Neutrophil (primary cell): ENCODE measurements at regions not wholly inside any gene's neighbourhood (a gene's known extent, or its start where the extent isn't known, plus 50 kb on each side); places are given as distances from the start of the nearest gene placed in this dataset.

Experiments used
- H3K27ac ChIP-seq: fragments of 200-600 bp; sonication (generic); 2 replicates; pipeline ENCODE4 v1.5.1; 2016; ENCODE audit warnings: mild to moderate bottlenecking, moderate library complexity
- H3K27me3 ChIP-seq: fragments of 200-600 bp; sonication (generic); 2 replicates; pipeline ENCODE4 v1.6.0; 2016; ENCODE audit warnings: mild to moderate bottlenecking
- H3K36me3 ChIP-seq: fragments of 200-600 bp; sonication (generic); 2 replicates; pipeline ENCODE4 v1.5.1; 2017
- H3K4me1 ChIP-seq, 2 experiments: fragments of 200-600 bp in 1 of 2; sonication (generic) in 1 of 2; 1 replicate in 1 of 2; 2 replicates in 1 of 2; pipeline versions ENCODE4 v1.5.1 to v1.6.1; 2013 to 2016; ENCODE audit warnings: low read depth in 1 of 2, low read length in 1 of 2, mild to moderate bottlenecking in 1 of 2, moderate library complexity in 1 of 2; ENCODE audit not compliant: control insufficient read depth in 1 of 2, insufficient read depth in 1 of 2
- H3K4me3 ChIP-seq, 2 experiments: fragments of 200-600 bp in 1 of 2; sonication (generic) in 1 of 2; 1 replicate in 1 of 2; 2 replicates in 1 of 2; pipeline ENCODE4 v1.5.1; 2013 to 2016; ENCODE audit warnings: low read depth in 1 of 2, low read length in 1 of 2, mild to moderate bottlenecking in 1 of 2, moderate library complexity in 1 of 2
- H3K9me3 ChIP-seq: fragments of 200-600 bp; sonication (generic); 2 replicates; pipeline ENCODE4 v1.5.1; 2016
- CTCF ChIP-seq: fragments of 200-600 bp; sonication (generic); IDR thresholded peaks from 2 replicates; pipeline ENCODE4 v1.5.1; 2016; ENCODE audit warnings: antibody characterized with exemption

GRCh38 chr3:194982472-194982871, 288.5 kb downstream of the XXYLT1 start:
- Histone ChIP-seq H3K27ac (no peak overlapping the region), H3K4me1 (peaks cover 34 to 40% of the 10 kb centered on the region in 2 experiments), H3K27me3 (no peaks in the 10 kb centered on the region)

GRCh38 chr3:194983121-194983520, 287.8 kb downstream of the XXYLT1 start:
- Histone ChIP-seq H3K27me3 (no peaks in the 10 kb centered on the region), H3K4me3 (no peak overlapping the region), H3K4me1 (peaks cover 37 to 47% of the 10 kb centered on the region in 2 experiments), H3K9me3 (no peaks in the 10 kb centered on the region), H3K27ac (no peak overlapping the region), H3K36me3 (no peaks in the 10 kb centered on the region)
- no peak for TF ChIP-seq CTCF

More at GRCh38 chr3:194982472-194982871, 288.5 kb downstream of the XXYLT1 start:
- TF ChIP-seq CTCF = no peak
- H3K4me3 ChIP-seq = no peak overlapping the region
- H3K36me3 ChIP-seq = no peaks in the 10 kb centered on the region
- no peaks in the 10 kb centered on the region for H3K9me3 ChIP-seq

GRCh38 chr3:194983620-194984019, 287.3 kb downstream of the XXYLT1 start:
- no peaks in the 10 kb centered on the region for H3K27me3 ChIP-seq
- H3K9me3 ChIP-seq = no peaks in the 10 kb centered on the region
- H3K4me1 ChIP-seq = peaks cover 37 to 52% of the 10 kb centered on the region in 2 experiments
- no peaks in the 10 kb centered on the region for H3K36me3 ChIP-seq
- H3K4me3 ChIP-seq = no peak overlapping the region
- TF ChIP-seq CTCF = no peak
- no peak overlapping the region for H3K27ac ChIP-seq

GRCh38 chr3:194984066-194984465, 286.9 kb downstream of the XXYLT1 start:
- no peak for TF ChIP-seq CTCF
- Histone ChIP-seq H3K36me3 (no peaks in the 10 kb centered on the region), H3K4me3 (peak overlapping the region in 1 of 2 experiments; percentile 49), H3K27me3 (no peaks in the 10 kb centered on the region), H3K4me1 (peaks cover 37 to 56% of the 10 kb centered on the region in 2 experiments), H3K27ac (peak overlapping the region; percentile 81), H3K9me3 (no peaks in the 10 kb centered on the region)

GRCh38 chr3:194984622-194985021, 286.3 kb downstream of the XXYLT1 start:
- no peaks in the 10 kb centered on the region for H3K27me3 ChIP-seq
- H3K9me3 ChIP-seq = no peaks in the 10 kb centered on the region
- H3K36me3 ChIP-seq = no peaks in the 10 kb centered on the region
- peaks cover 37 to 60% of the 10 kb centered on the region in 2 experiments for H3K4me1 ChIP-seq
- peak overlapping the region in 1 of 2 experiments; percentile 49 for H3K4me3 ChIP-seq
- no peak for TF ChIP-seq CTCF
- H3K27ac ChIP-seq = peak overlapping the region; percentile 81
